OCI-LY1 (cell line): ENCODE measurements at regions not wholly inside any gene's neighbourhood (a gene's known extent, or its start where the extent isn't known, plus 50 kb on each side); places are given as distances from the start of the nearest gene placed in this dataset.

ENCODE experiments used
- H2AFZ ChIP-seq: fragments of 200-600 bp; sonication (generic), shearing (Covaris generic); 2 replicates; pipeline ENCODE4 v1.6.0; 2014; ENCODE audit warnings: antibody characterized with exemption, mild to moderate bottlenecking, low read length
- H3F3A ChIP-seq: fragments of 200-600 bp; sonication (generic), shearing (Covaris generic); 2 replicates; pipeline ENCODE4 v1.6.0; 2014; ENCODE audit warnings: mild to moderate bottlenecking, antibody characterized with exemption, low read length, moderate library complexity; ENCODE audit not compliant: insufficient read depth
- H3K27ac ChIP-seq: fragments of 200-600 bp; sonication (generic); 2 replicates; pipeline ENCODE4 v1.5.1; 2014; ENCODE audit warnings: low read length, mixed run types, mild to moderate bottlenecking, low read depth; ENCODE audit not compliant: poor library complexity, severe bottlenecking
- H3K27me3 ChIP-seq: fragments of 200-600 bp; sonication (generic); 2 replicates; pipeline ENCODE4 v1.6.0; 2014; ENCODE audit warnings: antibody characterized with exemption, mild to moderate bottlenecking, low read length, moderate library complexity; ENCODE audit not compliant: insufficient read depth
- H3K36me3 ChIP-seq: fragments of 200-600 bp; sonication (generic); 2 replicates; pipeline ENCODE4 v1.6.1; 2014; ENCODE audit warnings: mild to moderate bottlenecking, antibody characterized with exemption, low read length, moderate library complexity, mixed read lengths; ENCODE audit not compliant: insufficient read depth
- H3K4me1 ChIP-seq: fragments of 200-600 bp; sonication (generic); 2 replicates; pipeline ENCODE4 v1.5.1; 2014; ENCODE audit warnings: mild to moderate bottlenecking, low read length, moderate library complexity; ENCODE audit not compliant: insufficient read depth, severe bottlenecking
- H3K4me2 ChIP-seq: fragments of 200-600 bp; sonication (generic), shearing (Covaris generic); 2 replicates; pipeline ENCODE4 v1.6.1; 2014; ENCODE audit warnings: low read length
- H3K4me3 ChIP-seq: fragments of 200-600 bp; sonication (generic); 2 replicates; pipeline ENCODE4 v1.5.1; 2014; ENCODE audit warnings: low read length, low read depth, mild to moderate bottlenecking, mixed read lengths; ENCODE audit not compliant: poor library complexity, severe bottlenecking
- H3K79me2 ChIP-seq: fragments of 200-600 bp; shearing (Covaris generic); 2 replicates; pipeline ENCODE4 v1.6.1; 2016; ENCODE audit warnings: mixed run types, low read length, mixed read lengths; ENCODE audit not compliant: insufficient read depth
- H3K9ac ChIP-seq: fragments of 200-600 bp; sonication (generic), shearing (Covaris generic); 2 replicates; pipeline ENCODE4 v1.6.1; 2014; ENCODE audit warnings: mild to moderate bottlenecking, low read length, mixed read lengths
- H3K9me2 ChIP-seq: fragments of 200-600 bp; sonication (generic), shearing (Covaris generic); 2 replicates; pipeline ENCODE4 v1.6.1; 2014; ENCODE audit warnings: low read depth, mild to moderate bottlenecking, low read length, mixed read lengths
- H3K9me3 ChIP-seq: fragments of 200-600 bp; shearing (Covaris generic); 2 replicates; pipeline ENCODE4 v1.6.1; 2014; ENCODE audit warnings: low read length, mixed read lengths
- H4K20me1 ChIP-seq: fragments of 200-600 bp; sonication (generic), shearing (Covaris generic); 2 replicates; pipeline ENCODE4 v1.6.0; 2016; ENCODE audit warnings: mild to moderate bottlenecking, low read length; ENCODE audit not compliant: insufficient read depth
- EZH2 ChIP-seq: fragments of 200-600 bp; sonication (generic), shearing (Covaris generic); IDR thresholded peaks from 2 replicates; pipeline ENCODE4 v1.8.0; 2017; ENCODE audit warnings: borderline replicate concordance, mixed run types, mild to moderate bottlenecking, antibody characterized with exemption, low read length, moderate library complexity, mixed read lengths
- TF ChIP-seq, protein P1 (sequence below): fragments of 200-600 bp; sonication (generic), shearing (Covaris generic); IDR thresholded peaks from 2 replicates; pipeline ENCODE4 v1.5.1; 2017; ENCODE audit warnings: mild to moderate bottlenecking, antibody characterized with exemption, low read length, moderate library complexity, mixed read lengths

DNA sequence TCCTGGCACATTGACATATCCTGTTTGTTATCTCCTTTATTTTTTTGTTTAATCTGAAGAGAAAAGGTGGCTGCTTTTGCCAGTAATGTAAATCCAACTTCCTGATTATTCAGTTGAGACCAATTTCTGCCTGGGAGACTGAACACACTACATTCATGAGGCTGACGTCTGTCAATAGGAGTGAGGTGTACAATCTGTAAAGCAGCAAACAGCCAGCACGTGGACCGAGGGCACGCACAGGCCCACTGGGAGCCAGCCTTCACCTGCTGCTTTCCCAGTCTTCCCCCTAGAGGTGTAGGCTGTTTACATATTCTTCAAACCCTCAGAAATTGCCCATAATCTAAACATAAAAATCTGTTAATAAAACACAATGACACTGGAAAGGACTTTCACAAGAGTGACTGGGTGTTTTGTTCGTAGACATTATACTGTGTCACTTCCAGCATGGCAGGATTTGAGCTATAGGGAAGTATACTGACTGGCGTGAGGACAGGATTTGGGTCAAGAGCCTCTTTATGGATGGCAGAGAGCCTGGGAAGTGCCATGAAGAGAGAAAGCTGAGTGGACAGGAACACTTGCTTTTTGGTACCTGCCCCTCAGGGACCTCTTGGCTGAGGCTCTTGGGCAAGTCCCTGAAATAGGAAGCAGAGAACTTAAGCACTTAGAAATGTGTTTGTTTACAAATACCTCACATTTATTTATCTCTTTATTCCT, 552.9 kb upstream of the CAMK1G start:
- no peaks in the 10 kb centered on the region for H3F3A ChIP-seq
- H3K4me2 ChIP-seq = no peak overlapping the region
- TF ChIP-seq, protein P1, sequence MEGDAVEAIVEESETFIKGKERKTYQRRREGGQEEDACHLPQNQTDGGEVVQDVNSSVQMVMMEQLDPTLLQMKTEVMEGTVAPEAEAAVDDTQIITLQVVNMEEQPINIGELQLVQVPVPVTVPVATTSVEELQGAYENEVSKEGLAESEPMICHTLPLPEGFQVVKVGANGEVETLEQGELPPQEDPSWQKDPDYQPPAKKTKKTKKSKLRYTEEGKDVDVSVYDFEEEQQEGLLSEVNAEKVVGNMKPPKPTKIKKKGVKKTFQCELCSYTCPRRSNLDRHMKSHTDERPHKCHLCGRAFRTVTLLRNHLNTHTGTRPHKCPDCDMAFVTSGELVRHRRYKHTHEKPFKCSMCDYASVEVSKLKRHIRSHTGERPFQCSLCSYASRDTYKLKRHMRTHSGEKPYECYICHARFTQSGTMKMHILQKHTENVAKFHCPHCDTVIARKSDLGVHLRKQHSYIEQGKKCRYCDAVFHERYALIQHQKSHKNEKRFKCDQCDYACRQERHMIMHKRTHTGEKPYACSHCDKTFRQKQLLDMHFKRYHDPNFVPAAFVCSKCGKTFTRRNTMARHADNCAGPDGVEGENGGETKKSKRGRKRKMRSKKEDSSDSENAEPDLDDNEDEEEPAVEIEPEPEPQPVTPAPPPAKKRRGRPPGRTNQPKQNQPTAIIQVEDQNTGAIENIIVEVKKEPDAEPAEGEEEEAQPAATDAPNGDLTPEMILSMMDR = no peak
- no peak for TF ChIP-seq EZH2
- no peak overlapping the region for H3K4me3 ChIP-seq
- H4K20me1 ChIP-seq = no peaks in the 10 kb centered on the region
- no peak overlapping the region for H3K27ac ChIP-seq
- no peaks in the 10 kb centered on the region for H3K79me2 ChIP-seq
- H3K4me1 ChIP-seq = no peaks in the 10 kb centered on the region
- no peaks in the 10 kb centered on the region for H3K9me3 ChIP-seq
- no peaks in the 10 kb centered on the region for H3K36me3 ChIP-seq
- no peaks in the 10 kb centered on the region for H3K27me3 ChIP-seq
- no peak overlapping the region for H3K9ac ChIP-seq
- H2AFZ ChIP-seq = no peak overlapping the region
- H3K9me2 ChIP-seq = no peaks in the 10 kb centered on the region

DNA sequence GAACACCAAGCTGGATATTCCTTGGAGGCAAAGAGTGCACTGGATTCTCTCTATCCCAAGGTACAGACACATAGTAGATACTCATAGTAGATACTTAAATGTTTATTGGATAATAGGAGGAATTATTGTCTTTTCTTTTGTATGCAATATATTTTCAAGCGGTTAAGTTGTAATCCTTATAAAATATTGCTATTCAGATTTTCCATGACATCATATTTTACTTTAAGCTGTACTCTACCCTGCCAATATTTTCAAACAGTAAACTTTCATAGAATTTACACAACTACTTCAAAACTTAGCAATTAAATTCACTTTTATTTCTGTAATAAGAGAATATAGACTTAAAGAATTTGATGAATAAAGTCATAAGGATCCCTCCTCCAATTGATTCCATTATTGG, 546.5 kb upstream of the CAMK1G start:
- Histone ChIP-seq H3K36me3 (no peaks in the 10 kb centered on the region), H3F3A (no peaks in the 10 kb centered on the region), H2AFZ (no peak overlapping the region), H3K4me3 (no peak overlapping the region), H3K27ac (no peak overlapping the region), H3K4me1 (no peaks in the 10 kb centered on the region), H3K27me3 (no peaks in the 10 kb centered on the region), H4K20me1 (no peaks in the 10 kb centered on the region), H3K9me3 (no peaks in the 10 kb centered on the region), H3K9me2 (no peaks in the 10 kb centered on the region), H3K9ac (no peak overlapping the region), H3K79me2 (no peaks in the 10 kb centered on the region), H3K4me2 (no peak overlapping the region)
- TF ChIP-seq EZH2 = no peak
- TF ChIP-seq, protein P1 = no peak

DNA sequence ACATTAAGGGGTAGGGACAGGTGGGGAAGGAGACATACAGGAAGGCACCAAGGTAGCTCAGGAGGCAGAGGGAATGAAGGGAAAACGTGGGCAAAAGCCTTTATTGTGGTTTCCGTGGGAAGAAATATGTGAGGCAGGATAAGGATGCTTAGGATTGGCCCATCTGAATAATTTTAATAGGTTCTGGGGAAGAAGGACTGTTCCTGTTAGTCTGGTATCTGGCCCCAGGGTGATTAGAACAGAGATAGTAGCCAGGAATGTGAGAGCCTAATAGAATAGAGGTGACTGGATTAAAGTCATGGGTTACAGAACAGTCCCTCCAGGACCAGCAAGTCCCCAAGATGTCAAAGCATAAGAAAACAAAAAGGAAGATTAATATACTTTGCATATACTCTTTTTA, 545.2 kb upstream of the CAMK1G start:
- no peak overlapping the region for H2AFZ ChIP-seq
- no peaks in the 10 kb centered on the region for H3K4me1 ChIP-seq
- no peak overlapping the region for H3K27ac ChIP-seq
- no peaks in the 10 kb centered on the region for H3F3A ChIP-seq
- no peaks in the 10 kb centered on the region for H3K9me2 ChIP-seq
- no peak overlapping the region for H3K4me3 ChIP-seq
- no peaks in the 10 kb centered on the region for H3K36me3 ChIP-seq
- H3K27me3 ChIP-seq = no peaks in the 10 kb centered on the region
- no peaks in the 10 kb centered on the region for H4K20me1 ChIP-seq
- no peaks in the 10 kb centered on the region for H3K79me2 ChIP-seq
- no peak overlapping the region for H3K9ac ChIP-seq
- TF ChIP-seq EZH2 = no peak
- TF ChIP-seq, protein P1 = no peak
- H3K4me2 ChIP-seq = no peak overlapping the region
- H3K9me3 ChIP-seq = no peaks in the 10 kb centered on the region
